ENCODE measurements at regions not wholly inside any gene's neighbourhood (a gene's known extent, or its start where the extent isn't known, plus 50 kb on each side); places are given as distances from the start of the nearest gene placed in this dataset.

DNA sequence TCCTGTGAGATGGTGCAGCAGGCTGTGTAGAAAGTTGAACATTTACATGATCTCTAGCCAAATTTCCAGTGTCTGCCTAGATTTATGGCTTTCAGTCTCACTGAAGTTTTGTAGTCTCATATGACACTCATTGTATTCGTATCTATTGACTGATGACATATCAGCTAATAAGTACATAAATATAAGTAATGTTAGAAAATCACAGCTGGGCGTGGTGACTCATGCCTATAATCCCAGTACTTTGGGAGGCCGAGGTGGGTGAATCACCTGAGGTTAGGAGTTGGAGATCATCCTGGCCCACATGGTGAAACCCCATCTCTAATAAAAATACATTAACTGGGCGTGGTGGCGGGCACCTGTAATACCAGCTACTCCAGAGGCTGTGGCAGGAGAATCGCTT is 54.7 kb upstream of the HTR2A start:
- H3K9me3 ChIP-seq (ENCODE audit: control insufficient read depth in 2 of 2, low read length in 2 of 2) = no peaks in the 10 kb centered on the region
- no peak overlapping the region for H3K9ac ChIP-seq (ENCODE audit: low read depth in 1 of 2, low read length in 2 of 2)
- no peak overlapping the region for H3K27ac ChIP-seq (ENCODE audit: low read depth in 2 of 2, low read length in 2 of 2)
- no peak overlapping the region for H3K4me3 ChIP-seq (ENCODE audit: low read length in 2 of 2)
- no peaks in the 10 kb centered on the region for H3K4me1 ChIP-seq (ENCODE audit: control insufficient read depth in 2 of 2, insufficient read depth in 2 of 2, low read length in 2 of 2)
- H3K36me3 ChIP-seq (ENCODE audit: control insufficient read depth in 2 of 2, insufficient read depth in 2 of 2, low read length in 2 of 2) = no peaks in the 10 kb centered on the region
- H3K27me3 ChIP-seq (ENCODE audit: control insufficient read depth in 2 of 2, insufficient read depth in 2 of 2, low read length in 2 of 2) = no peaks in the 10 kb centered on the region

DNA sequence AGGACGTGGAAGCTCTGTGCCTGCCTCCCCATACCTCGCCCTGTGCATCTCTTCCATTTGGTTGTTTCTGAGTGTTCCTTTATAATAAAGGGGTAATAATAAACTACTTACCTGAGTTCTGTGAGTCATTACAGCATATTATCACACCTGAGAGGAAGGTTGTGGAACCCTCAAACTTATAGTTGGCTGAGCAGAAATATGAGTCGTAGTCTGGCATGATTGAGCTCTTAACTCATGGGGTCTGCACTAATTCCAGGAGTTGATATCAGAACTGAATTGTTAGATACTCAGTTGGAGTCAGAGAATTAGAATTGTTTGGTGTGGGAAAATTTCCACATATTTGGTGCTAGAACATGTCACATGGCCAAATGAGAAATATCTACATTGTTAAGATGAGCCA is 52.4 kb upstream of the HTR2A start:
- Histone ChIP-seq H3K9ac (ENCODE audit: low read depth in 1 of 2, low read length in 2 of 2) (no peak overlapping the region), H3K36me3 (ENCODE audit: control insufficient read depth in 2 of 2, insufficient read depth in 2 of 2, low read length in 2 of 2) (no peaks in the 10 kb centered on the region), H3K27me3 (ENCODE audit: control insufficient read depth in 2 of 2, insufficient read depth in 2 of 2, low read length in 2 of 2) (no peaks in the 10 kb centered on the region), H3K4me1 (ENCODE audit: control insufficient read depth in 2 of 2, insufficient read depth in 2 of 2, low read length in 2 of 2) (no peaks in the 10 kb centered on the region), H3K4me3 (ENCODE audit: low read length in 2 of 2) (no peak overlapping the region), H3K27ac (ENCODE audit: low read depth in 2 of 2, low read length in 2 of 2) (no peak overlapping the region), H3K9me3 (ENCODE audit: control insufficient read depth in 2 of 2, low read length in 2 of 2) (peaks cover 0 to 2% of the 10 kb centered on the region in 2 donors)

DNA sequence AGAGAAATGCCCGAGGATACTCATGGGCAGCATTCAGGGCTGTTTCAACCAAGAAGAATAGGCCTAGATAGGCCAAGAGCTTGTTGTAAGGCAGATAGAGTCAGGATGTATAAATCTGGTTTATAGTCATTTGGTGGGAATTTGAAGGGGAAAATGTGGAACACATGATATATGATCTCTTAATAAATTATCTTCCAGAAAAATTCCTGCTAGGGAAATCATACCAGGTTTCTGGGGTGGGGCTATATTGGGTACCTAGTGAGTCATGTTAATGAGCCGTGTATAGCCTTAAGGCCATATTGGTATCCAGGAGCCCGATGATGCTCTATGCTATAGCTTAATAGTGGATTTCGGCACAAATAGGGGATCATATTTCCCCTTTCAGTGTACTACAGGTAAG is 51.5 kb upstream of the HTR2A start:
- Histone ChIP-seq H3K9ac (ENCODE audit: low read depth in 1 of 2, low read length in 2 of 2) (no peak overlapping the region), H3K36me3 (ENCODE audit: control insufficient read depth in 2 of 2, insufficient read depth in 2 of 2, low read length in 2 of 2) (no peaks in the 10 kb centered on the region), H3K9me3 (ENCODE audit: control insufficient read depth in 2 of 2, low read length in 2 of 2) (peaks cover 0 to 2% of the 10 kb centered on the region in 2 donors), H3K4me1 (ENCODE audit: control insufficient read depth in 2 of 2, insufficient read depth in 2 of 2, low read length in 2 of 2) (no peaks in the 10 kb centered on the region), H3K27me3 (ENCODE audit: control insufficient read depth in 2 of 2, insufficient read depth in 2 of 2, low read length in 2 of 2) (no peaks in the 10 kb centered on the region), H3K27ac (ENCODE audit: low read depth in 2 of 2, low read length in 2 of 2) (no peak overlapping the region), H3K4me3 (ENCODE audit: low read length in 2 of 2) (no peak overlapping the region)

DNA sequence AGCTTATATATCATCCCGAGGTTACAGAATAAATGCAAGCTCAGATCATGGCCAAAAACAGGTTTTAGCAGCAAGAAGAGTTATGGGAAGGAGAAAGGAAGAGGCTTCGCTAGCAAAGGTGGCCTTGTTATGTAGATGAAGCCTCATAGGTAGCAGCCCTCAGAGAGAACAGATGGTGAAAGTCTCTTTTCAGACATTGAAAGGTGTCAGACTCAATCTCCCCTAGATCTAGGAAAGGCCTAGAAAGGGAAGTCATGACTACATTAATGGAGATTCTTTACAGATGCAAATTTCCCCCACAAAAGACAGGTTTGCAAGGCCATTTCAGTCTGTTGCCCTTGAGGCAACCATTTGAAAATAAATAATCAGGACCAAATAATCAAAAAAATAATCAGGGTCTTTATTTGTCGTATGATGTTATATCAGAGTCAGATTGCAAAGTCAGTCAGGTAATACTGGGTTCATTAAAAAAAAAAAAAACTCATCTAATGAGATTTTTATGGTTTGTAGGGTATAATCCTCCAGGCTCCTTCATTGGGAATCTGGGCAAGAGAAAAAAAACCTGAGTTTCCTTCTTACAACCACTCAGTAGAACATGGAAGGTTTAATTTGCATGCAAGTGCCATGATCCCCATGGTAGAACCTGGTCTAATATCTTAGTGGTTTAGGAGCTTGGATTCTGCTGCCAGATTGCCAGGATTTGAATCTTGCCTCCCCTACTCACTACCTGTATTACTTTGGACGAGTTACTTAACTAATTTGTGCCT is 50.8 kb upstream of the HTR2A start:
- Histone ChIP-seq H3K4me1 (ENCODE audit: control insufficient read depth in 2 of 2, insufficient read depth in 2 of 2, low read length in 2 of 2) (no peaks in the 10 kb centered on the region), H3K4me3 (ENCODE audit: low read length in 2 of 2) (no peak overlapping the region), H3K27me3 (ENCODE audit: control insufficient read depth in 2 of 2, insufficient read depth in 2 of 2, low read length in 2 of 2) (no peaks in the 10 kb centered on the region), H3K9me3 (ENCODE audit: control insufficient read depth in 2 of 2, low read length in 2 of 2) (peaks cover 0 to 2% of the 10 kb centered on the region in 2 donors), H3K36me3 (ENCODE audit: control insufficient read depth in 2 of 2, insufficient read depth in 2 of 2, low read length in 2 of 2) (no peaks in the 10 kb centered on the region), H3K27ac (ENCODE audit: low read depth in 2 of 2, low read length in 2 of 2) (no peak overlapping the region), H3K9ac (ENCODE audit: low read depth in 1 of 2, low read length in 2 of 2) (no peak overlapping the region)
